Fibroblast of skin of left biceps (primary cell): ENCODE measurements at regions not wholly inside any gene's neighbourhood (a gene's known extent, or its start where the extent isn't known, plus 50 kb on each side); places are given as distances from the start of the nearest gene placed in this dataset.
A peak's percentile ranks its signal among the peaks of the same experiment; 100 is the strongest.

Experiments used
- DNase-seq, 2 experiments: peaks; one replicate each; pipeline ENCODE4 v3.0.0-alpha.2; 2013; ENCODE audit warnings: low read depth in 2 of 2

DNA sequence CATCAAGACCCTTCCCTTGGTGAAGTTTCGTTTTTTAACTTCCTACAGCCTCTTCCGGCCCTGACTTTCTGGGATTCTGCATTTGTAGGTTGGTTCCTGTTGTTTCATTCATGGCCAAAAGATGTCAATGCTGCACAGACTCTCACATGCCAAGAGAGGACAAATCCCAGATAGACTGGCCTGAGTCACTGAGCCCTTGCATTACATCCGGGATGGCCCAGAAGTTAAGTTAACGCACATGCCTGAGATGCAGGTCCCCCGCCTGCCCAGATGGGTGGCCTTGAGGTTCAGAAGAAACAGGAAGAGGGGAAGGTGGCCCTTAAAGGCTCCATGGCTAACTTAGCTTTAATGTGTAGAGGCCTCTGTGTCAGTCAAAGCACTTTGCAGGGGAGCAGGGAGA, 51.6 kb upstream of the SRGAP3 start:
- no peak for DNase-seq

DNA sequence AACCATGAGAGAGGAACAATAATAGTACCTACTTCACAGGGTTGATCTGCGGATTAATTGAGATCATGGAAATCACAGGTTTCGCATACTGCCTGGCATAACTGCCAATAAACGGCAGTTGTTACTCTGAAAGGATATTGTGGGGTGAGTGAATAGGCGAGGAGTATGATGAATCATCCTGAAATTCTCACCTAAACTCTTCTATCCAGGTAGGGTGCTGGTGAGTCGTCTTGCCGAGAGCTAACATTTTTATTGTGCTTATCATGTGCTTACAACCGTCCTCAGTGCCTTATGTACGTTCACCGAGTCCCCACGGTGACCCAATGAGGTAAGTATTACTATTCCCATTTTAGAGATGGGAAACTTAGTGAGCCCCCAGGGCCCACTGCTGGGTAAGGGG, 52.4 kb upstream of the SRGAP3 start:
- no peak for DNase-seq

DNA sequence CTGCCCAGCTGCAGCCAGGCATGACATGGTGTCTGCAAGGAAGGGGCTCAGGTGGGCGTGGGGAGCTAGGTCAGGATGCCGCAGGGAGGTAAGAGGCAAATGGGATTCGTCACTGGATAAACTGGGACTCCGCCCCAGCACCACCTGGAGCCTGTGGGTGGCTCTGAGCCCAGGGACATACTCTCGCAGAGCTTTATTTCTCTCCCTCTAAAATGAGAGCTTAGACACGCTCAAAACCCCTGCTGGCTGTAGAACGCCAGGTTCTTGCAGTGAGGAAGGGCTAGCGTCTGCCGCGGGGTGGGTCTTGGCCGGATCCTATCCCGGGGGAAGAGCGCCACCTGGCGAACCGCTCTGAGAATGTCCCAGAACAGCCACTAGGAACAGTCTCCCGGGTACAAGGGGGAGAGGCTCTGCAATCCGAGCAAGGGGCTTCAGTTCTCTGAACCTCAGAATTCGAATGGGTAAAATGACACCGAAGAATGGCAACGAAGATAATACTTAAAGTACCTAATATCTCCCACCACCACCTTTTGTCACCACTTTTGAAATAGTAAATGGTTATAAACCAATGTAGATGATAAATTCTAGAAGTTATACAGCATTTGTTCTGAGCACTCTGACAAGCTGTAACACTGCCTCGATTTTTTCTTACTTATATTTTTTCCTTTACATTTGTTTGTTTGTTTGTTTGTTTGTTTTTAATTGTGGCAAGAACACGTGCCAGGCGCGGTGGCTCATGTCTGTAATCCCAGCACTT, 53.2 kb upstream of the SRGAP3 start:
- DNase-seq: peak in 1 of 2 experiments; percentile 50

DNA sequence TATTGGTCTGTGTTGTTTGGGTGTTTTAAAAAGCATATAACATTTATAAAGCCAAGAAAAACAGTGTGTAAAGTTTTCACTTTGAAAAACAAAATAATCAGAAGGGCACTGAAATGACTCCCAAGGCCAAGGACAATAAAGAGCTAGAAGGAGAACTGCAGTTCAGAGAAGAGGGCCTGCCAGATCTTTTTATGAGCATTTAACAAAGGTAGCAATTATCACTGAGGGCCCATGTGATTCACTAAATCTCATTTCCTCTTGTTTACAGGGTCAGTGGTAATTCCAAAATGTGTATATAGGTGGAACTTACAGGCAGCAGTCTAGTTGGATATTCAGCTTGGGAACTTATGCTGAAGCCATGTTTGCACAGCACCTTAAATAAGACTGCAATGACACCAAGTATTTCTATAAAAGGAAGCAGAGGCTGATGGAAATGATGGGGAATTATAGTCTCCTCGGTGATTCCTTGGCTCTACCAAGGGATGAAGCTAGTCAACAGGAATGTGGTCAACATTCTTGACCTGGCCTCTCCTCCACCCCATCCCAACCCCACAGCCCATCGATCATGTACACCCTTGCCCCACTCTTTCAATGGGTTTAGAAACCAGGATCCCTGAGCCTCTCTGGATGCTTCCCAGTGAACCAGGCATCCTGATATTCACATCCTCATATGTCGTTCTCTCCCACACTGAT, 54.4 kb upstream of the THUMPD3 start:
- no peak for DNase-seq

DNA sequence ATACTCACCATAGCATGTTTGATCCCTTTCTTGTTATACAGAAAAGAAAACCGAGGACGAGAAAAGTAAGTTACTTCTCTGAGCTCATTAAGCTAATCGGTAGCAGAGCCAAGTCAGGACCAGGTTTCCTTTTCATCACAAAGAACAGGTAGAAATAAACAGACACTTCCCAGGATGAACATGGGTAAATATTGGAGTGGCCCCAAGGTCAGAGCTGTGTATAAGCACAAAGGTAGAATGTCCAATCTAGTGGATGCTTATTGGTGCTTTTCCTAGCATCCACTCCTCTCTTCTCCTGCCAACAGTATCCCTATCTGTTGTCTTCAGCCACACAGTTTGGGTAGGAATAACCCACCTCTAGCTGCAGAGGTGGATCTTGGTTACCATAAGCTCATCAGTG, 52.8 kb upstream of the THUMPD3 start:
- DNase-seq: no peak

DNA sequence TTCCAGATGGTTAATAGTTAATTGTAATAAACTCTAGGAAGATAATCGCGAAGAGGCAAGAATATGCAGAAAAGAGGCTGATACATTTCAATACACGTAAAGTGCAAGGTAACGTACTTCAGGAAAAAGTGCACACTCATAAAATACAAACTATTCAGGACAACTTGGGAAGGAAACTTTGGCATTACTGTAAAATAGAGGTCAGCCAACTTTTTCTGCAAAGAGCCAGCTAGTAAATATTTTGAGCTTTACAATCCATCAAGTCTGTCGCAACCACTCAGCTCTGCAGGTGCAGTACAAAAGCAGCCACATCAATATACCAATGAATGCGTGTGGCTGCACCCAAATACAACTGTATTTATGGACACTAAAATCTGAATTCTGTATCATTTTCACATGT, 51.6 kb upstream of the THUMPD3 start:
- DNase-seq: no peak
